GM12892 (cell line): ENCODE measurements at regions not wholly inside any gene's neighbourhood (a gene's known extent, or its start where the extent isn't known, plus 50 kb on each side); places are given as distances from the start of the nearest gene placed in this dataset.

Source experiments
- DNase-seq: peaks from one replicate; pipeline ENCODE4 v3.0.0; 2011; ENCODE audit not compliant: insufficient read length
- FAIRE-seq: peaks from 2 replicates; lab custom pipeline; 2011; peaks lifted over from hg19 to GRCh38; lab: Jason Lieb, UNC
- POLR2A ChIP-seq: IDR thresholded peaks from 2 replicates; pipeline ENCODE4 v1.6.1; 2011; ENCODE audit warnings: low read depth, low read length, control low read depth
- POLR2AphosphoS5 ChIP-seq: IDR thresholded peaks from 2 replicates; pipeline ENCODE4 v1.6.1; 2011; ENCODE audit warnings: low read depth, low read length, control low read depth
- TAF1 ChIP-seq: IDR thresholded peaks from 2 replicates; pipeline ENCODE4 v1.6.1; 2011; ENCODE audit warnings: low read depth, mild to moderate bottlenecking, control low read depth, low read length, borderline replicate concordance

DNA sequence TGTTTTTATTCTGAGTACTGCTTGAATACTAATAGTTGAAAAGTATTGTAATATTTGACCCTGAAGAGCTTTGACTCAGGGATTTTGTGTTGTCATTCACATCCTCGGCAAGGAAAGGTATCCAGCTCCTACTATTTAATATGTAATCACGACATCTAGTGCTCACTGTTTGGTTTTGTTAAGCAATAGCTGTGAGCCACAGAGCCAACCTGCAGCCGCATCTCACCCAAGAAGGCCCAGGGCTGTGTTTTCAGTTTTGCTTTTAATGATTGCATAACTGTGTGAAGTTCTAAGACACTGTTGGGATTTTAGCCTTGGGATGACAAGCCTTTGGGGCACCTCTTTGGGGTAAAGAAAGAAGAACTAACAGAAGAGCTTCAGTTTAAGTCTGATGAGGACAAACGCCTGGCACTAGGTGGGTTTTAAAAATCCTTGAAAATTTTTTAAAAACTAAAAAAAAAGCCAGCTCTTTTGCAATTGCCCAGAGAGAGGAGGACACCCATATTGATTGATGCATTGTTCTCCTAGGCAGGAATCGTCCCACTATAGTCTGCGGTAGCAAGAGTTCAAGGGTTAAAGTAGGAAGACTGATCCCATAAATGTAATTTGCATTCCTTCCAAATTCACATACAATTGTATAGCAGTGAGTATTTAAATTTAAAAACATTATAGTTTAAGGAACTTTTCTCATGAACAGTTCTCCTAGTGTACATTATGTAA is 157.8 kb downstream of the RELL1 start:
- no peak for FAIRE-seq
- no peak for DNase-seq
- TF ChIP-seq POLR2AphosphoS5 (no peak), TAF1 (no peak), POLR2A (no peak)

- DNase-seq = no peak
These were observed 161.9 kb downstream of the RELL1 start for GRCh38 chr4:37524267-37524666.

DNA sequence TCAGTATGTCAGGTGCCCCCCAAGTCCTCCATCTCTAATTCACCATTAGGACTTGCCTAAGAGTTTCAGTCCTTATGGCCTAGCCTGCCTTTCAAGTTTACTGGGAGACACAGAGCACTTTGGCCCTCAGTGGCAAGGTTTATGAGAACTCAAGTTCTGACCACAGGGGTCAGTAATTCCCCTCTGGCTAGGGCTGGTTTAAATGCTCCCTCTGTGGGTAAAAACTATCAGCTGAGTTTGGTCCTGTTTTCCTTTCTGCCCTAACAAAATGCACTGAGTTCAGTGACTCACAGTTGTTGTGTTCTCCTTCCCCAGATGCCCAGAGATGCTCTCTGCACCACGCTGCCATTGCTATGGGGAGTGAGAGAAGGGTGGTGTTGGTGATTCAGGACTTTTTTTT is 163.2 kb downstream of the RELL1 start:
- TF ChIP-seq TAF1 = no peak
- no peak for TF ChIP-seq POLR2AphosphoS5
- no peak for TF ChIP-seq POLR2A

More at GRCh38 chr4:37524267-37524666, 161.9 kb downstream of the RELL1 start:
- FAIRE-seq = no peak
- no peak for TF ChIP-seq POLR2A
- TF ChIP-seq TAF1 = no peak
- TF ChIP-seq POLR2AphosphoS5 = no peak

DNA sequence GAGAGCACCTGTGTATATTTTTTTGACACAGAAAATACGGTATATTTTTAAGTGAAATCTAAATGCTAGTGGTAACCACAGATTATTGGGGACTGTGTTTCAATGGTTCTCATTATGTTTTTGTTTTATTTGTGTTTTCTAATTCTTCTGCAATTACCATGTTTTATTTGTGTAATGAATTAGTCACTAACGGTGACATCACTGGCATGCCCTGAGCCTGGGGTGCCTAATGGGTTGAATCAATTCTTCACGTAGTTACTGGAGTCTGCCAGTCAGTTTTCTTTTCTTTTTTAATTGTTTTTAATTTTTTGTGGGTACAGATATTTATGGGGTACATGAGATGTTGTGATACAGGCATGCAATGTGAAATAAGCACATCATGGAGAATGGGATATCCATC is 168.8 kb downstream of the RELL1 start:
- no peak for DNase-seq
- no peak for FAIRE-seq
- TF ChIP-seq POLR2AphosphoS5 (no peak), POLR2A (no peak), TAF1 (no peak)

More for the DNA sequence above, 163.2 kb downstream of the RELL1 start:
- FAIRE-seq = no peak
- DNase-seq = no peak

DNA sequence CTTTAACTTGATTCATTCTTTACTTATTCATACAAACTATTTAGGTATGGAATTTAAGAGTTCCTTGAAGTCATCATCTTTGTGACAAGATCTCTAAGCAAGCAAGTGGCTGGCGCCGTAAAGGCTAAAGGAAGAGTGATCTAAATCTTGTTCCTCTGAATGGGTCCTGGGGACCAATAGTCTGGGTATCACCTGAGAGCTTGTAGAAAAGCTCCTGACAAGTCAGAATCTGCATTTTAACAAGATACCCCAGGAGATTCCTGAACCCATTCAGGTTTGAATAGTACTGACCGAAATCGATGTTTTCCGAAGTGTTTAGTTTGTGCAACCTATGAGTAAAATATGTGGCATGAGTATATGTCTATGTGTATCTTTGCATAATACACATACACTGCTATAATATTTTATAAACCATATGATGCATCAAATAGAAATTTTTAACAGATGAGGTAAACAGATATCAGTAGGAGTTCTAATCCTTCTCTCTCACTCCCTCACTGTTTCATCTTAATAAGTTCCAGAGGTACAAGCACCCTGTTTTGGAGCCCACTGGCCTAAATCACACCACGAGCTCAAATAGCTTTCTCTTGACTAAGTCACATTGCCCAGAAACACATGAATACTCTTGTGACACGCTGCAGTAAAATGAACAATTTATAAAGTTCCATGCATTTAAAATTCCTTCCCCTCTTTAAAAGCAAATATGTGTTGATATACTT is 170.0 kb downstream of the RELL1 start:
- TF ChIP-seq TAF1 (no peak), POLR2A (no peak), POLR2AphosphoS5 (no peak)
- FAIRE-seq (no peak), DNase-seq (no peak)

DNA sequence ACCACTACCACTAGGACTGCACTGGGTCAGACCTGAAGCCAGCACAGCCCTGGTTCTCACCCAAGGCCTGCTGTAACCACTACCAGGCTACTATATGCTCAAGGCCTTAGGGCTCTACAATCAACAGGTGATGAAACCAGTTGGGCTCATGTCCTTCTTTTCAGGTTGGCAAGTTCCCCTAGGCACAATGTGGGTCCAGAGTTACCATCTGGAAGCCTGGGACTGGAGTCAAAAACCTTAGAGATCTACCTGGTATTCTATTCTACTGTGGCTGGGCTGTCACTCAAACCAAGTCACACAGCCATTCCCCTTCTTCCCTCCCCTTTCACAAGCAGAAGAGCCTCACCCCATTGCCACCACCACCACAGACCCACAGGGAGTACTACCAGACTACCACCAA is 175.6 kb downstream of the RELL1 start:
- no peak for FAIRE-seq

GRCh38 chr4:37503261-37503660 is 182.9 kb downstream of the RELL1 start:
- FAIRE-seq (no peak), DNase-seq (no peak)
- no peak for TF ChIP-seq POLR2AphosphoS5
- TF ChIP-seq POLR2A = no peak
- no peak for TF ChIP-seq TAF1

More for the DNA sequence above, 175.6 kb downstream of the RELL1 start:
- TF ChIP-seq POLR2A = no peak
- DNase-seq = no peak

DNA sequence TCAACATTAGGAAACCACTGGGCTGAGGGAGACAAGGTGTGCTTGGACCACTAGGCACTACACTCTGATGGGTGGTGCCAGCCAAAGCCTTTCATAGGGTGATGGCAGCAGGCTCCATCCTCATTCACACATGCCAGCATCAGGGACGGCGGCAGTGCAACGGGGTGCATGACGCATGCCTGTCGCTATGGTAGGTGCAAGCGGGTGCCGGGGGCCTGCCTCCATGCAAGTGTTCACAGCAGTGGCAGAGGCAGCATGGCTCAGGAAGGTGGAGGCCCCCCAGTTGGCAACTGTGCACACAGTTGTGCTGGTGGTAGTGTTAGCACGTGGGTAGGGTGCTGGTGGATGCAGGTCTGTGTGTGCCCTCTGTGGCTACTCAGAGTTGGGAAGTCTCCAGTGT is 184.1 kb downstream of the RELL1 start:
- TF ChIP-seq POLR2AphosphoS5 (no peak), TAF1 (no peak)
- FAIRE-seq = no peak
- no peak for DNase-seq
